WTC11 (cell line): ENCODE measurements at regions not wholly inside any gene's neighbourhood (a gene's known extent, or its start where the extent isn't known, plus 50 kb on each side); places are given as distances from the start of the nearest gene placed in this dataset.

Experiments used
- ATAC-seq: fragments of 200-7000 bp; cut with Tn5 transposase; 2 replicates; pipeline ENCODE4 v1.10.0; 2021; ENCODE audit warnings: mild to moderate bottlenecking, moderate library complexity
- CTCF ChIA-PET: fragments of 300-600 bp; sonication (Branson Sonifier 250); formaldehyde crosslinking; loops from one replicate; lab custom pipeline; 2021; ENCODE audit warnings: antibody characterized with exemption; lab: Charles Lee
- POLR2A ChIA-PET: fragments of 350-600 bp; sonication (Branson Sonifier 250); formaldehyde crosslinking; loops from one replicate; lab custom pipeline; 2021; ENCODE audit warnings: antibody characterized with exemption; lab: Charles Lee
- DNase-seq: peaks from one replicate; pipeline ENCODE4 v3.0.0; 2021; ENCODE audit warnings: low spot score
- H3K27ac Mint-ChIP-seq: 2 replicates; pipeline ENCODE4 v1.8.0; 2021; ENCODE audit warnings: mixed read lengths
- H3K27me3 Mint-ChIP-seq: 2 replicates; pipeline ENCODE4 v1.8.0; 2021; ENCODE audit warnings: low read depth, mild to moderate bottlenecking, moderate library complexity, mixed read lengths
- H3K36me3 Mint-ChIP-seq: 2 replicates; pipeline ENCODE4 v1.8.0; 2021; ENCODE audit warnings: mixed read lengths
- H3K4me1 Mint-ChIP-seq: 2 replicates; pipeline ENCODE4 v1.8.0; 2022; ENCODE audit warnings: mixed read lengths
- H3K4me3 Mint-ChIP-seq: 2 replicates; pipeline ENCODE4 v1.8.0; 2021; ENCODE audit warnings: mild to moderate bottlenecking, moderate library complexity, mixed read lengths
- H3K9me3 Mint-ChIP-seq: 2 replicates; pipeline ENCODE4 v1.8.0; 2021; ENCODE audit warnings: mixed read lengths
- ARID4B ChIP-seq: sonication (generic); formaldehyde crosslinking; IDR thresholded peaks from 2 replicates; pipeline ENCODE4 v1.8.0; 2023; ENCODE audit warnings: missing genetic modification reagents, mild to moderate bottlenecking, borderline replicate concordance
- ATF1 ChIP-seq: sonication (generic); formaldehyde crosslinking; IDR thresholded peaks from 2 replicates; pipeline ENCODE4 v1.8.1; 2023; ENCODE audit warnings: mild to moderate bottlenecking, moderate library complexity, missing genetic modification reagents
- ATF2 ChIP-seq: sonication (generic); formaldehyde crosslinking; IDR thresholded peaks from 2 replicates; pipeline ENCODE4 v1.8.1; 2022; ENCODE audit warnings: low read depth, missing genetic modification reagents, borderline replicate concordance
- ATF6 ChIP-seq: sonication (generic); formaldehyde crosslinking; IDR thresholded peaks from 2 replicates; pipeline ENCODE4 v1.8.1; 2023; ENCODE audit warnings: mild to moderate bottlenecking, missing genetic modification reagents
- CREM ChIP-seq: sonication (generic); formaldehyde crosslinking; IDR thresholded peaks from 2 replicates; pipeline ENCODE4 v1.8.1; 2022; ENCODE audit warnings: mild to moderate bottlenecking, missing genetic modification reagents, moderate library complexity
- E2F5 ChIP-seq: sonication (generic); formaldehyde crosslinking; IDR thresholded peaks from 2 replicates; pipeline ENCODE4 v1.8.1; 2022; ENCODE audit warnings: mild to moderate bottlenecking, moderate library complexity, missing genetic modification reagents
- ELF4 ChIP-seq: sonication (generic); formaldehyde crosslinking; IDR thresholded peaks from 2 replicates; pipeline ENCODE4 v1.8.1; 2022; ENCODE audit warnings: low read depth, mild to moderate bottlenecking, moderate library complexity, missing genetic modification reagents
- ERG ChIP-seq: fragments of 250-450 bp; sonication (Bioruptor Pico); IDR thresholded peaks from 2 replicates; pipeline ENCODE4 v1.8.0; 2021; ENCODE audit warnings: mild to moderate bottlenecking
- ETV6 ChIP-seq: sonication (generic); formaldehyde crosslinking; IDR thresholded peaks from 2 replicates; pipeline ENCODE4 v1.8.1; 2022; ENCODE audit warnings: mild to moderate bottlenecking, missing genetic modification reagents
- FOXK1 ChIP-seq: sonication (generic); formaldehyde crosslinking; IDR thresholded peaks from 2 replicates; pipeline ENCODE4 v1.8.0; 2022; ENCODE audit warnings: mild to moderate bottlenecking, moderate library complexity, missing genetic modification reagents
- GTF2I ChIP-seq: fragments of 250-450 bp; sonication (Bioruptor Pico); conservative IDR thresholded peaks from 2 replicates; pipeline ENCODE4 v1.4.0; 2021; ENCODE audit warnings: mild to moderate bottlenecking
- OVOL2 ChIP-seq: fragments of 250-450 bp; sonication (Bioruptor Pico); IDR thresholded peaks from 2 replicates; pipeline ENCODE4 v1.9.0; 2021; ENCODE audit warnings: mild to moderate bottlenecking, borderline replicate concordance
- ZBTB21 ChIP-seq: sonication (generic); formaldehyde crosslinking; IDR thresholded peaks from 2 replicates; pipeline ENCODE4 v1.8.1; 2023; ENCODE audit warnings: mild to moderate bottlenecking, missing genetic modification reagents, borderline replicate concordance
- ZNF263 ChIP-seq: sonication (generic); formaldehyde crosslinking; IDR thresholded peaks from 2 replicates; pipeline ENCODE4 v1.8.1; 2022; ENCODE audit warnings: low read depth, mild to moderate bottlenecking, moderate library complexity, missing genetic modification reagents
- ZNF281 ChIP-seq: sonication (generic); formaldehyde crosslinking; IDR thresholded peaks from 2 replicates; pipeline ENCODE4 v1.8.0; 2023; ENCODE audit warnings: mild to moderate bottlenecking, missing genetic modification reagents
- ZNF425 ChIP-seq: fragments of 250-450 bp; sonication (Bioruptor Pico); conservative IDR thresholded peaks from 2 replicates; pipeline ENCODE4 v1.9.0; 2021; ENCODE audit warnings: mild to moderate bottlenecking
- ZNF532 ChIP-seq: fragments of 250-450 bp; sonication (Bioruptor Pico); IDR thresholded peaks from 2 replicates; pipeline ENCODE4 v1.9.0; 2021; ENCODE audit warnings: mild to moderate bottlenecking, borderline replicate concordance

- H3K4me1 Mint-ChIP-seq = peaks cover 4% of the 10 kb centered on the region
- no peak overlapping the region for H3K27ac Mint-ChIP-seq
- ChIA-PET POLR2A (no interaction called here), CTCF (no interaction called here)
- no peak for DNase-seq
- peaks cover 1% of the 10 kb centered on the region for H3K27me3 Mint-ChIP-seq
- ATAC-seq = no peak
- no peaks in the 10 kb centered on the region for H3K36me3 Mint-ChIP-seq
- H3K9me3 Mint-ChIP-seq = no peaks in the 10 kb centered on the region
- no peak overlapping the region for H3K4me3 Mint-ChIP-seq
- TF ChIP-seq FOXK1 (CRISPR knock-in tag) (no peak), GTF2I (no peak), ZNF425 (CRISPR knock-in tag) (no peak), ATF6 (CRISPR knock-in tag) (no peak), ATF2 (no peak), ERG (CRISPR knock-in tag) (no peak), ELF4 (no peak), ZNF281 (CRISPR knock-in tag) (no peak), ATF1 (CRISPR knock-in tag) (no peak), ZNF263 (CRISPR knock-in tag) (no peak), ZBTB21 (no peak), CREM (CRISPR knock-in tag) (no peak), ZNF532 (CRISPR knock-in tag) (no peak), E2F5 (CRISPR knock-in tag) (no peak), OVOL2 (CRISPR knock-in tag) (no peak), ARID4B (CRISPR knock-in tag) (no peak), ETV6 (CRISPR knock-in tag) (no peak)
Measured at GRCh38 chr1:37108596-37109188, 74.4 kb upstream of the GRIK3 start.
